ENCODE measurements at regions not wholly inside any gene's neighbourhood (a gene's known extent, or its start where the extent isn't known, plus 50 kb on each side); places are given as distances from the start of the nearest gene placed in this dataset.

- H3K4me1 Mint-ChIP-seq (ENCODE audit: unreplicated experiment): no peaks in the 10 kb centered on the region
- no peaks in the 10 kb centered on the region for H3K36me3 Mint-ChIP-seq (ENCODE audit: low read depth, unreplicated experiment)
- H3K9me3 Mint-ChIP-seq (ENCODE audit: unreplicated experiment): no peaks in the 10 kb centered on the region
- no peak overlapping the region for H3K27ac Mint-ChIP-seq (ENCODE audit: unreplicated experiment)
- no peak for TF ChIP-seq CTCF (IDR thresholded peaks at IDR 0.05; ENCODE audit: unreplicated experiment)
- H3K4me3 Mint-ChIP-seq (ENCODE audit: unreplicated experiment): no peak overlapping the region
- H3K27me3 Mint-ChIP-seq (ENCODE audit: unreplicated experiment): no peaks in the 10 kb centered on the region
- no peak for DNase-seq (ENCODE audit: low spot score)
Observed at GRCh38 chr4:24236120-24236519, 346.3 kb upstream of the PPARGC1A start.

GRCh38 chr4:24235618-24236017, 345.8 kb upstream of the PPARGC1A start:
- no peaks in the 10 kb centered on the region for H3K4me1 Mint-ChIP-seq (ENCODE audit: unreplicated experiment)
- no peak overlapping the region for H3K4me3 Mint-ChIP-seq (ENCODE audit: unreplicated experiment)
- DNase-seq (ENCODE audit: low spot score): no peak
- H3K27me3 Mint-ChIP-seq (ENCODE audit: unreplicated experiment): no peaks in the 10 kb centered on the region
- no peak for TF ChIP-seq CTCF (IDR thresholded peaks at IDR 0.05; ENCODE audit: unreplicated experiment)
- H3K27ac Mint-ChIP-seq (ENCODE audit: unreplicated experiment): no peak overlapping the region
- H3K9me3 Mint-ChIP-seq (ENCODE audit: unreplicated experiment): no peaks in the 10 kb centered on the region
- no peaks in the 10 kb centered on the region for H3K36me3 Mint-ChIP-seq (ENCODE audit: low read depth, unreplicated experiment)

- Mint-ChIP-seq H3K27me3 (ENCODE audit: unreplicated experiment) (no peaks in the 10 kb centered on the region), H3K27ac (ENCODE audit: unreplicated experiment) (no peak overlapping the region), H3K9me3 (ENCODE audit: unreplicated experiment) (no peaks in the 10 kb centered on the region), H3K4me1 (ENCODE audit: unreplicated experiment) (no peaks in the 10 kb centered on the region), H3K4me3 (ENCODE audit: unreplicated experiment) (no peak overlapping the region), H3K36me3 (ENCODE audit: low read depth, unreplicated experiment) (no peaks in the 10 kb centered on the region)
- DNase-seq (ENCODE audit: low spot score): no peak
- TF ChIP-seq CTCF (IDR thresholded peaks at IDR 0.05; ENCODE audit: unreplicated experiment): no peak
Observed at GRCh38 chr4:24234288-24234848, 344.5 kb upstream of the PPARGC1A start.

- H3K36me3 Mint-ChIP-seq (ENCODE audit: low read depth, unreplicated experiment): no peaks in the 10 kb centered on the region
Observed at GRCh38 chr4:24230955-24231354, 341.1 kb upstream of the PPARGC1A start.

GRCh38 chr4:24229978-24230377, 340.1 kb upstream of the PPARGC1A start:
- Mint-ChIP-seq H3K27ac (ENCODE audit: unreplicated experiment) (no peak overlapping the region), H3K4me1 (ENCODE audit: unreplicated experiment) (no peaks in the 10 kb centered on the region)

More at GRCh38 chr4:24230955-24231354, 341.1 kb upstream of the PPARGC1A start:
- DNase-seq (ENCODE audit: low spot score): no peak
- Mint-ChIP-seq H3K4me3 (ENCODE audit: unreplicated experiment) (no peak overlapping the region), H3K27me3 (ENCODE audit: unreplicated experiment) (peaks cover 2% of the 10 kb centered on the region), H3K9me3 (ENCODE audit: unreplicated experiment) (no peaks in the 10 kb centered on the region), H3K4me1 (ENCODE audit: unreplicated experiment) (no peaks in the 10 kb centered on the region), H3K27ac (ENCODE audit: unreplicated experiment) (no peak overlapping the region)
- no peak for TF ChIP-seq CTCF (IDR thresholded peaks at IDR 0.05; ENCODE audit: unreplicated experiment)

More at GRCh38 chr4:24229978-24230377, 340.1 kb upstream of the PPARGC1A start:
- no peak for DNase-seq (ENCODE audit: low spot score)
- Mint-ChIP-seq H3K9me3 (ENCODE audit: unreplicated experiment) (no peaks in the 10 kb centered on the region), H3K4me3 (ENCODE audit: unreplicated experiment) (no peak overlapping the region), H3K36me3 (ENCODE audit: low read depth, unreplicated experiment) (no peaks in the 10 kb centered on the region), H3K27me3 (ENCODE audit: unreplicated experiment) (peaks cover 2% of the 10 kb centered on the region)
- no peak for TF ChIP-seq CTCF (IDR thresholded peaks at IDR 0.05; ENCODE audit: unreplicated experiment)
